Liver (tissue), 3 donors: ENCODE measurements at regions not wholly inside any gene's neighbourhood (a gene's known extent, or its start where the extent isn't known, plus 50 kb on each side); places are given as distances from the start of the nearest gene placed in this dataset.

ENCODE experiments used
- CTCF ChIP-seq: fragments of 150-350 bp; IDR thresholded peaks from 2 replicates; pipeline ENCODE4 v1.5.1; 2017; ENCODE audit warnings: improper control_type of control experiment, low read depth, low read length; ENCODE audit not compliant: missing input control
- GABPA ChIP-seq, 2 donors: IDR thresholded peaks in 1 of 2; conservative IDR thresholded peaks in 1 of 2; 2 replicates each; pipeline ENCODE4 v1.6.1; 2016; ENCODE audit warnings: antibody characterized with exemption in 2 of 2, mild to moderate bottlenecking in 1 of 2, moderate library complexity in 1 of 2
- MAX ChIP-seq: IDR thresholded peaks from 2 replicates; pipeline ENCODE4 v1.6.1; 2016; ENCODE audit warnings: antibody characterized with exemption
- REST ChIP-seq: IDR thresholded peaks from 2 replicates; pipeline ENCODE4 v1.6.1; 2016; ENCODE audit warnings: antibody characterized with exemption, mild to moderate bottlenecking
- donor health status: healthy.
- donor health status: healthy.

- TF ChIP-seq CTCF (no peak), MAX (no peak), GABPA (IDR thresholded peaks at IDR 0.05 in 1 of 2, conservative IDR thresholded peaks at IDR 0.05 in 1 of 2) (no peak), REST (no peak)
Measured at GRCh38 chr2:12552092-12552491, 164.6 kb upstream of the TRIB2 start.
